VCaP (cell line): ENCODE measurements at regions not wholly inside any gene's neighbourhood (a gene's known extent, or its start where the extent isn't known, plus 50 kb on each side); places are given as distances from the start of the nearest gene placed in this dataset.

Source experiments
- H3K27ac ChIP-seq: fragments of 450-650 bp; 2 replicates; pipeline ENCODE4 v1.5.1; 2017
- TF ChIP-seq, protein P1 (sequence below): fragments of 450-650 bp; conservative IDR thresholded peaks from 2 replicates; pipeline ENCODE4 v1.5.1; 2017; ENCODE audit warnings: mild to moderate bottlenecking, moderate library complexity

DNA sequence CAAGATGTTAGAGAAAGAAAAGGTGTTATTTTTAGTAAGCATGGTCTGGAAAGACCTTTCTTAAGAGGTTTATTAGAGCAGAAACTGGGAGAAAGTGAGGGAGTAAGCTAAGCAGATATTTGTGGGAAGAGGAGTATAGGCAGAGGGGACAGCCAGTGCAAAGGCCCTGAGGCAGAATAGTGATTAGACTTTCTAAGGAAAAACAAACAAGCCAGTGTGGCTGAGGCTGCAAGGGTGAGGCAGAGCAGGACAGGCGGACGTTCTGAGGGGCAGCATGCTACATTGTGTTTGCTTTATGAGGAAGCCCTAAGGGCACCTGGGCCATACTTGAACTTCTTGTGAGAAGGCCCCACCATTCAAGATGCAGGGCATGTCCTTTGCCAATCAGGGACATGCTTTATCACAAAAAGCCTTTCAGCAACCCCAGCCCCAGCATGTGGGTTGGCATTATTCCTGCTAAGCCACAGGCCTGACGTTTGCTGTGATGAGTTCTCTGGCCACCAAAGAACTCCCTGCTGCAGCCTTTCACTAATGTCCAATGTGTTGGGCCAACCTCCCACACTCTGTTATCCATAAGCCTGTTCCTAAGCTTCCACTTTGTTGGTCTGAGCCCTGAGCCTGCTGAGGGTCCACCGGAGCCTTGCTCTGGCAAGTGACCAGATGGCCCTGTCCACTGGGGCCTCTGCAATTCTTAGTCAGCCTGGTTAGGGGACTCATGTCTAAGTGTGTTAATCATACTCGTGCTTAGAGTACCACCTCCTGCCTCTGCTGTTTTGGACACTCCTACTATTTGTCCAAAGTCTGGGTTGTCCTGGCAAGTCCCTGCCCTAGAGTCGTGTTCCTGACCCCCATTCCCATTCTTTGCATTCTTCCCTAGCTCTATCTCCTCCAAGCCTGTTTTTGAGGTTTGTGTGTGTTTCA lies 209.9 kb upstream of the CTNNB1 start:
- H3K27ac ChIP-seq: no peak overlapping the region
- TF ChIP-seq, protein P1, sequence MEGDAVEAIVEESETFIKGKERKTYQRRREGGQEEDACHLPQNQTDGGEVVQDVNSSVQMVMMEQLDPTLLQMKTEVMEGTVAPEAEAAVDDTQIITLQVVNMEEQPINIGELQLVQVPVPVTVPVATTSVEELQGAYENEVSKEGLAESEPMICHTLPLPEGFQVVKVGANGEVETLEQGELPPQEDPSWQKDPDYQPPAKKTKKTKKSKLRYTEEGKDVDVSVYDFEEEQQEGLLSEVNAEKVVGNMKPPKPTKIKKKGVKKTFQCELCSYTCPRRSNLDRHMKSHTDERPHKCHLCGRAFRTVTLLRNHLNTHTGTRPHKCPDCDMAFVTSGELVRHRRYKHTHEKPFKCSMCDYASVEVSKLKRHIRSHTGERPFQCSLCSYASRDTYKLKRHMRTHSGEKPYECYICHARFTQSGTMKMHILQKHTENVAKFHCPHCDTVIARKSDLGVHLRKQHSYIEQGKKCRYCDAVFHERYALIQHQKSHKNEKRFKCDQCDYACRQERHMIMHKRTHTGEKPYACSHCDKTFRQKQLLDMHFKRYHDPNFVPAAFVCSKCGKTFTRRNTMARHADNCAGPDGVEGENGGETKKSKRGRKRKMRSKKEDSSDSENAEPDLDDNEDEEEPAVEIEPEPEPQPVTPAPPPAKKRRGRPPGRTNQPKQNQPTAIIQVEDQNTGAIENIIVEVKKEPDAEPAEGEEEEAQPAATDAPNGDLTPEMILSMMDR: no peak

- TF ChIP-seq, protein P1: no peak
- no peak overlapping the region for H3K27ac ChIP-seq
Measured at GRCh38 chr3:40990062-40990456, 209.2 kb upstream of the CTNNB1 start.

- no peak overlapping the region for H3K27ac ChIP-seq
- TF ChIP-seq, protein P1: no peak
Measured at GRCh38 chr3:40992023-40992422, 207.3 kb upstream of the CTNNB1 start.

GRCh38 chr3:40994611-40995010 lies 204.7 kb upstream of the CTNNB1 start:
- TF ChIP-seq, protein P1: no peak
- H3K27ac ChIP-seq: no peak overlapping the region

DNA sequence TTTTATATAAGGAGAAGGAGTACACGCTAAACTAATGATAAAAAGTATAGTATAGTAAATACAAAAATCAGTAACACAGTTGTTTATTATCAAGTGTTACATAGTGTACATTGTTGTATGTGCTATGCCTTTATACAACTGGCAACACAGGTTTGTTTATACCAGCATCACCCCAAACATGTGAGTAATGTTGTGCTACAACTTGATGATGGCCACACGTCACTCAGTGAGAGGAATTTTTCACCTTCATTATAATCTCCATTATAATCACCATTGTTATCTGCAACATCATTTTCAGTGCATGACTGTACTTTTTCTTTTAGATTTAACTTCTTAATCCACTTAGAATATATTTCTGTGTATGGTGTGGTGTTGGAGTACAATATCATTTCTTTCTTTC lies 204.0 kb upstream of the CTNNB1 start:
- TF ChIP-seq, protein P1: no peak
- no peak overlapping the region for H3K27ac ChIP-seq

- H3K27ac ChIP-seq: no peak overlapping the region
- TF ChIP-seq, protein P1: no peak
Measured at GRCh38 chr3:40996382-40996781, 202.9 kb upstream of the CTNNB1 start.

GRCh38 chr3:40996827-40997710 lies 202.2 kb upstream of the CTNNB1 start:
- TF ChIP-seq, protein P1: no peak
- H3K27ac ChIP-seq: no peak overlapping the region
